HL-60 (cell line): ENCODE measurements at regions not wholly inside any gene's neighbourhood (a gene's known extent, or its start where the extent isn't known, plus 50 kb on each side); places are given as distances from the start of the nearest gene placed in this dataset.

Experiments used
- GABPA ChIP-seq: IDR thresholded peaks from 2 replicates; pipeline ENCODE4 v1.6.1; 2012; ENCODE audit warnings: low read depth
- POLR2AphosphoS5 ChIP-seq: IDR thresholded peaks from 2 replicates; pipeline ENCODE4 v1.6.1; 2012; ENCODE audit warnings: low read depth
- TF ChIP-seq, protein P1 (sequence below): IDR thresholded peaks from one replicate; pipeline ENCODE4 v1.5.1; 2011; ENCODE audit warnings: low read length, control low read depth, inconsistent platforms; ENCODE audit not compliant: insufficient read depth
- TF ChIP-seq, protein P2 (sequence below): IDR thresholded peaks from 2 replicates; pipeline ENCODE4 v1.6.1; 2012; ENCODE audit warnings: low read depth; ENCODE audit not compliant: insufficient replicate concordance

DNA sequence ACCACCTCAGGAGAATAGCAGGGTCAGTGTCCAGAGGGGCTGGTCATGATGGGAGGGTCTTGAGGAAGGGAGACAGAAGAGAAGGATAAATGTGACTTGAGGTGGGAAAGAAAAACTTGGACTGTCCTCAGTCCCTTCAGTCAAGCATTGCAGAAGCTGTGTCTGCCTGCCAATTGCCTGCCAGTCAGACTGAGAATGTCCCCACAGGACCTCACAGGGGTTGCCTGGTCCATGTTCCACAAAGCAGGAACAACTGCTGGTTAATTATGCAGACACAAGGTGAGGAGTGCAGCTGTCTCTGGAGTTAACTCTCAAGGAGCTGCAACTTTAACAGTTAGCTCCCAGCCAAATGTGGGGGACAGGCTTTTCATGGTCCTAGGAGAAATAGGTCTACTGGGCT, 75.7 kb downstream of the TRIM43 start:
- TF ChIP-seq, protein P1, sequence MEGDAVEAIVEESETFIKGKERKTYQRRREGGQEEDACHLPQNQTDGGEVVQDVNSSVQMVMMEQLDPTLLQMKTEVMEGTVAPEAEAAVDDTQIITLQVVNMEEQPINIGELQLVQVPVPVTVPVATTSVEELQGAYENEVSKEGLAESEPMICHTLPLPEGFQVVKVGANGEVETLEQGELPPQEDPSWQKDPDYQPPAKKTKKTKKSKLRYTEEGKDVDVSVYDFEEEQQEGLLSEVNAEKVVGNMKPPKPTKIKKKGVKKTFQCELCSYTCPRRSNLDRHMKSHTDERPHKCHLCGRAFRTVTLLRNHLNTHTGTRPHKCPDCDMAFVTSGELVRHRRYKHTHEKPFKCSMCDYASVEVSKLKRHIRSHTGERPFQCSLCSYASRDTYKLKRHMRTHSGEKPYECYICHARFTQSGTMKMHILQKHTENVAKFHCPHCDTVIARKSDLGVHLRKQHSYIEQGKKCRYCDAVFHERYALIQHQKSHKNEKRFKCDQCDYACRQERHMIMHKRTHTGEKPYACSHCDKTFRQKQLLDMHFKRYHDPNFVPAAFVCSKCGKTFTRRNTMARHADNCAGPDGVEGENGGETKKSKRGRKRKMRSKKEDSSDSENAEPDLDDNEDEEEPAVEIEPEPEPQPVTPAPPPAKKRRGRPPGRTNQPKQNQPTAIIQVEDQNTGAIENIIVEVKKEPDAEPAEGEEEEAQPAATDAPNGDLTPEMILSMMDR = no peak
- TF ChIP-seq, protein P2, sequence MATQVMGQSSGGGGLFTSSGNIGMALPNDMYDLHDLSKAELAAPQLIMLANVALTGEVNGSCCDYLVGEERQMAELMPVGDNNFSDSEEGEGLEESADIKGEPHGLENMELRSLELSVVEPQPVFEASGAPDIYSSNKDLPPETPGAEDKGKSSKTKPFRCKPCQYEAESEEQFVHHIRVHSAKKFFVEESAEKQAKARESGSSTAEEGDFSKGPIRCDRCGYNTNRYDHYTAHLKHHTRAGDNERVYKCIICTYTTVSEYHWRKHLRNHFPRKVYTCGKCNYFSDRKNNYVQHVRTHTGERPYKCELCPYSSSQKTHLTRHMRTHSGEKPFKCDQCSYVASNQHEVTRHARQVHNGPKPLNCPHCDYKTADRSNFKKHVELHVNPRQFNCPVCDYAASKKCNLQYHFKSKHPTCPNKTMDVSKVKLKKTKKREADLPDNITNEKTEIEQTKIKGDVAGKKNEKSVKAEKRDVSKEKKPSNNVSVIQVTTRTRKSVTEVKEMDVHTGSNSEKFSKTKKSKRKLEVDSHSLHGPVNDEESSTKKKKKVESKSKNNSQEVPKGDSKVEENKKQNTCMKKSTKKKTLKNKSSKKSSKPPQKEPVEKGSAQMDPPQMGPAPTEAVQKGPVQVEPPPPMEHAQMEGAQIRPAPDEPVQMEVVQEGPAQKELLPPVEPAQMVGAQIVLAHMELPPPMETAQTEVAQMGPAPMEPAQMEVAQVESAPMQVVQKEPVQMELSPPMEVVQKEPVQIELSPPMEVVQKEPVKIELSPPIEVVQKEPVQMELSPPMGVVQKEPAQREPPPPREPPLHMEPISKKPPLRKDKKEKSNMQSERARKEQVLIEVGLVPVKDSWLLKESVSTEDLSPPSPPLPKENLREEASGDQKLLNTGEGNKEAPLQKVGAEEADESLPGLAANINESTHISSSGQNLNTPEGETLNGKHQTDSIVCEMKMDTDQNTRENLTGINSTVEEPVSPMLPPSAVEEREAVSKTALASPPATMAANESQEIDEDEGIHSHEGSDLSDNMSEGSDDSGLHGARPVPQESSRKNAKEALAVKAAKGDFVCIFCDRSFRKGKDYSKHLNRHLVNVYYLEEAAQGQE = no peak
- no peak for TF ChIP-seq POLR2AphosphoS5
- no peak for TF ChIP-seq GABPA
